KMS-11 (cell line): ENCODE measurements at regions not wholly inside any gene's neighbourhood (a gene's known extent, or its start where the extent isn't known, plus 50 kb on each side); places are given as distances from the start of the nearest gene placed in this dataset.

Experiments used
- H2AFZ ChIP-seq: fragments of 200-600 bp; sonication (generic); 2 replicates; pipeline ENCODE4 v1.6.1; 2016; ENCODE audit warnings: antibody characterized with exemption, mixed run types, low read depth
- H3K27ac ChIP-seq: fragments of 200-600 bp; sonication (generic); 2 replicates; pipeline ENCODE4 v1.6.1; 2016; ENCODE audit warnings: mild to moderate bottlenecking, mixed run types
- H3K27me3 ChIP-seq: fragments of 200-600 bp; sonication (generic); 2 replicates; pipeline ENCODE4 v1.6.1; 2017; ENCODE audit warnings: mild to moderate bottlenecking, low read depth, mixed run types, moderate library complexity; ENCODE audit not compliant: insufficient read depth
- H3K36me3 ChIP-seq: fragments of 200-600 bp; sonication (generic); 2 replicates; pipeline ENCODE4 v1.6.1; 2017; ENCODE audit warnings: mild to moderate bottlenecking, mixed run types; ENCODE audit not compliant: insufficient read depth
- H3K4me1 ChIP-seq: fragments of 200-600 bp; sonication (generic); 2 replicates; pipeline ENCODE4 v1.6.1; 2016; ENCODE audit warnings: mild to moderate bottlenecking, low read depth, mixed run types; ENCODE audit not compliant: poor library complexity, severe bottlenecking
- H3K4me2 ChIP-seq: fragments of 200-600 bp; sonication (generic); 2 replicates; pipeline ENCODE4 v1.7.0; 2016; ENCODE audit warnings: mild to moderate bottlenecking, mixed run types
- H3K4me3 ChIP-seq: fragments of 200-600 bp; sonication (generic); IDR thresholded peaks from 2 replicates; pipeline ENCODE4 v1.6.1; 2017; ENCODE audit warnings: low read depth, low read length, mixed read lengths; ENCODE audit not compliant: insufficient read depth
- H3K79me2 ChIP-seq: fragments of 200-600 bp; sonication (generic); 2 replicates; pipeline ENCODE4 v1.6.1; 2016; ENCODE audit warnings: low read depth, mixed run types; ENCODE audit not compliant: insufficient read depth
- H3K9ac ChIP-seq: fragments of 200-600 bp; sonication (generic); 2 replicates; pipeline ENCODE4 v1.6.1; 2016; ENCODE audit warnings: mild to moderate bottlenecking, mixed run types
- H4K20me1 ChIP-seq: fragments of 200-600 bp; sonication (generic); 2 replicates; pipeline ENCODE4 v1.6.1; 2016; ENCODE audit warnings: mild to moderate bottlenecking, mixed run types; ENCODE audit not compliant: insufficient read depth
- CTCF ChIP-seq: fragments of 200-600 bp; sonication (generic); conservative IDR thresholded peaks from 2 replicates; pipeline ENCODE4 v1.6.1; 2017; ENCODE audit warnings: low read depth, mild to moderate bottlenecking, antibody characterized with exemption, low read length, moderate library complexity, mixed read lengths

- H3K4me1 ChIP-seq, result peaks cover 7% of the 10 kb centered on the region
- H2AFZ ChIP-seq, result no peak overlapping the region
- H3K27me3 ChIP-seq, result no peaks in the 10 kb centered on the region
- H3K79me2 ChIP-seq, result no peaks in the 10 kb centered on the region
- no peak overlapping the region for H3K4me2 ChIP-seq
- no peaks in the 10 kb centered on the region for H4K20me1 ChIP-seq
- H3K27ac ChIP-seq, result no peak overlapping the region
- no peak overlapping the region for H3K9ac ChIP-seq
- no peaks in the 10 kb centered on the region for H3K36me3 ChIP-seq
- TF ChIP-seq CTCF, result no peak
- H3K4me3 ChIP-seq, result no peak overlapping the region
These were observed 400.2 kb upstream of the GOLIM4 start for GRCh38 chr3:168495932-168496331.

GRCh38 chr3:168495270-168495669 is 399.5 kb upstream of the GOLIM4 start:
- peaks cover 7% of the 10 kb centered on the region for H3K4me1 ChIP-seq
- no peak overlapping the region for H2AFZ ChIP-seq
- no peak overlapping the region for H3K27ac ChIP-seq
- H3K36me3 ChIP-seq, result no peaks in the 10 kb centered on the region
- no peak for TF ChIP-seq CTCF
- H3K27me3 ChIP-seq, result no peaks in the 10 kb centered on the region
- H4K20me1 ChIP-seq, result no peaks in the 10 kb centered on the region
- no peak overlapping the region for H3K4me3 ChIP-seq
- no peak overlapping the region for H3K4me2 ChIP-seq
- H3K79me2 ChIP-seq, result no peaks in the 10 kb centered on the region
- no peak overlapping the region for H3K9ac ChIP-seq

- Histone ChIP-seq H3K79me2 (no peaks in the 10 kb centered on the region), H3K4me1 (peaks cover 7% of the 10 kb centered on the region), H3K4me3 (no peak overlapping the region), H3K36me3 (no peaks in the 10 kb centered on the region), H4K20me1 (no peaks in the 10 kb centered on the region), H3K4me2 (no peak overlapping the region), H2AFZ (no peak overlapping the region), H3K9ac (no peak overlapping the region), H3K27me3 (no peaks in the 10 kb centered on the region), H3K27ac (no peak overlapping the region)
- TF ChIP-seq CTCF, result no peak
These were observed 397.9 kb upstream of the GOLIM4 start for GRCh38 chr3:168493412-168494205.

- TF ChIP-seq CTCF, result no peak
- no peak overlapping the region for H3K4me3 ChIP-seq
- H4K20me1 ChIP-seq, result no peaks in the 10 kb centered on the region
- H3K36me3 ChIP-seq, result no peaks in the 10 kb centered on the region
- H3K4me2 ChIP-seq, result no peak overlapping the region
- H3K27me3 ChIP-seq, result no peaks in the 10 kb centered on the region
- no peaks in the 10 kb centered on the region for H3K79me2 ChIP-seq
- H3K4me1 ChIP-seq, result no peaks in the 10 kb centered on the region
- H3K9ac ChIP-seq, result no peak overlapping the region
- no peak overlapping the region for H3K27ac ChIP-seq
- H2AFZ ChIP-seq, result no peak overlapping the region
These were observed 395.3 kb upstream of the GOLIM4 start for GRCh38 chr3:168490981-168491380.
